NCI-H1417 (cell line): ENCODE measurements at regions not wholly inside any gene's neighbourhood (a gene's known extent, or its start where the extent isn't known, plus 50 kb on each side); places are given as distances from the start of the nearest gene placed in this dataset.

Experiments
- DNase-seq, 3 experiments: peaks; one replicate each; lab custom pipeline; 2025; lab: John Stamatoyannopoulos, UW

- no peak for DNase-seq
These were observed 430.1 kb downstream of the CCDC85A start for GRCh38 chr2:56613920-56614319.

DNA sequence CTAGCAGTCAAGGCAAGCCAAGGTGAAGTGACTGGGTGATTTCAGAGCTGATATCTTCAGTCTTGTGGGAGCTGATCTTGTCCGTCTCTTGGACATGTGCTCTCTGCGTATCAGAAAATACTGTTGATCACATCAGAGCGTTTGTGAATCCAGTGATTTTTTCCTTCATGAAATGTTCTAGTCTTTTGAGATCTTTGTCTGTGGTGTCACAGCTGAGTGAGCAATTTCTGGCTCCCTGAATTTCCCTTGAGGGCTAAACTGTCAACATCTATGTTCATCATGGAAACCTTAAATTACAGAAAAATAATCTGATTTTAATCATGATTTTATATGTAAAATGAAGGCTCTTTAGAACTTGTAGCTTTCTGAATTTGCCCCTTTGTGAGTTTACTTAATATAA lies 432.0 kb downstream of the CCDC85A start:
- no peak for DNase-seq

DNA sequence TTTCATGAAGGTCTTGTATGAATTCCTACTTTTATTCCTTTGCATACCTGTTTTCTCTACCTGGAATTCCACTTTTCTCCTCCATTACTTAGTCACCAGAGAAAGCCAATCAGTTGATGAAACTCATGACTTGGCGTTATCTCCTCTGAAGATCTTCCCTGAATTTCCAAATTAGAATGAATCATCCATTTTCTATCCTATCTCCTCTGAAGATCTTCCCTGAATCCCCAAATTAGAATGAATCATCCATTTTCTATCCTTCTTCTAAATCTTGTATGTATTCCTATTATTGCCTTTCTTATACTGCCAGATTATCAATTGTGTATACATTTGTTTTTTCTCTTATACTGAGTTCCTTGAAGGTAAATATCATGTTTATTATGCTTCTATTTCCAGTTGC lies 440.4 kb downstream of the CCDC85A start:
- DNase-seq = no peak

DNA sequence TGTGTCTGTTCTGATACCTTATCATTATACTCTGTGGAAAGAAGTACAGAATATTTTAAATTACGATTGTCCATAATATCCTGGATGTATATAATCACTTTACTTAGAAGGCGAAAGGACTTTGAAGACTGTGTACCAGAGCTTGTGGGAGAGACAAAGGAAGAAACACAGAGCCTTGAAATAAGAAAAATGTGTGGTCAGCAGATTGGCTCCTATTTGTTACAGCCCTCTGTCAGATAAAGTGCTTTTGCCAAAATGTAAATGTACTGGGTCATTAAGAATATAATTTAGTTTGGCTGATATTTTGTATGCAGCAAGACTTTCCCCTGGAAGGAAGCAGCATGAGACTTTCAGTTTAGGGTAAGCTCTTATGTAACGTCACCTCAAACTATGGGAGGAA lies 443.1 kb downstream of the CCDC85A start:
- DNase-seq = no peak

DNA sequence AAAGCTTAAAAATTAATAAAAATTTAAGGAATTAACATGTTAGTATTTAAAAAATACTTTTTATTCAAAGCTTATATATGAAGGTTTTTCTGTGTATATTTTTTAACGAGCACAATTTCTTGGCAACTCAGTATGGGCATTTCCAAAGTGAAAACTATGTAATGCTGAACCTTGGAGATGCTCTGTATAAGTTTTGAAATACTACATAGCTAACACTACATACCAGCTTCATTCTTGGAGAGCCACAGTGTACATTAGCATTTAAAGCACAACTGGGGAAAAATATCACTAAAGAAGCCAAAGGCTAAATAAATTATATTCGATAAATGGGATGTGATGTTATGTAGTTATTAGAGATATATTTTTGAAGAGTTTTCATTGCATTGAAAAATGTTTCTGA lies 446.5 kb downstream of the CCDC85A start:
- no peak for DNase-seq

DNA sequence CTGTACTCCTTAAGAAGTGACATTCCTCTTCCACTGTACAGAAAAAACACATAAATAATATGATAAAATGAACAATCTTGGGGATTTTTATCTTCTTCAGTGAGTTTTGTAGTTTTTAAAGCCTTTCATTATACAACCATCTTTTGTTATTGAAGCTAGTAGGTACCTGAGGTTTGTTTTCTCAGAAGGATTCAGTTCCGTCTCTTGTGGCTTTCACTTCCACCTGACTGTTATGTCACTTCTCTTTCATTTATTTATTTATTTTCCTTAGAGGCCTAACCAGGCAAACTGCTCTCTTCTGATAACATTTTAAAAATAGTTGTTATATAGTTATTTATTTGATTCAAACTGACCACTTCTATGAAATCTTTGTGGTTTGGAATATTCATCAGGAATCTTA lies 464.2 kb downstream of the CCDC85A start:
- DNase-seq = no peak

GRCh38 chr2:56648802-56649201 lies 465.0 kb downstream of the CCDC85A start:
- DNase-seq = no peak

DNA sequence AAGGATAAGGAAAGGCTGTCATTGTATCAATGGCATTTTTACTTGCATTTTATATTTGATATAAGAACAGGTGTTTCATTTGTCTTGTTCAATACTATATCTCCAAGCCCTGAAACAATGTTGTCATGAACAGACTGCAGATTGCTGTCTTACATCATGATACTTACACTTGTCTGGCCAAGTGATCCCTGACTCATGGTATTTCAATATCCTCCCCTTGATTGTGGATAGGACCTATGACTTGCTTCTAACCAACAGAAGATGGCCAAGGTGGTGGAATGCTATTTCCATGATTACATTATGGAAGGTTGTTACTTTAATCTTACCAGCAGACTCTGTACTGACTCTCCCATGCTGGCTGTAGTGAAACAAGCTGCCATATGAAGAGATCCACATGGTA lies 471.1 kb downstream of the CCDC85A start:
- no peak for DNase-seq

DNA sequence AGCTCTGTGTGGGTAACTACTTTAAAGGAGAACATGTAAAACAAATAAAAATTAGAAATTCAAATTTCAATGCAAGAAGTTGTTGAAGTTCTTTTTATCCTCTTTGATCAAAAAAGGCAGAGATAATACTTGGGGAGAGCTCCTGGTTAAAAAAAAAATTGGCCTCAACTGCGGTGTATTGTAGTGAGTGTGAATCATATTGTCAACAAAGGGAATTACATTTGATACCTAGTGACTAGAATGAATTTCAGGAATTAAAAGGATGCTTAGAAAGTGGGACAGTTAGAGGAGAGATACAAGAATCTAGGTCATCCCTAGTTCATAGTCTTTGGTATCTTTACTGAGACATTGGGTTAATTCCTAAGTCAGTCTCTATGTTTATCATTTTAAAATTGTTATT lies 473.0 kb downstream of the CCDC85A start:
- DNase-seq = no peak

DNA sequence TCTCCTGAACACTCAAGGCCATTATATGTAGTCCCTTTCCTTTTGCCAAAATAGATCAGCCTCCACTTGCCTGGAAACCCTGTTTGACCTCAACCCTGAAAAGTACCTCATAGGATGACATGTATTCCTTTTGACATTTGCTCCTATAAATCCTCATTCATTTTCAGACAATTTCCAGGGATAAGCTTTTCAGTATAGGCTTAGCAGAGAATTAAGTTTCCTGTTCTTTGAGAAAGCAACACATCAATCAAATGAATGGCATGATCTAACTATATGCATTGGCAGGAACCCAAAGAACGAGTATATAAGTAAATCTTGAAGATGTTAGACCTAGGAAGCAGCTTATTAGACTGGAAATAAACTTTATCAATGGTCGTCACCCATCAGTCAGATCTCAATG lies 483.0 kb downstream of the CCDC85A start:
- peak in 1 of 3 experiments; percentile 30 for DNase-seq

GRCh38 chr2:56671973-56672569 lies 488.3 kb downstream of the CCDC85A start:
- DNase-seq = no peak

GRCh38 chr2:56674084-56674483 lies 490.3 kb downstream of the CCDC85A start:
- DNase-seq = peak in 1 of 3 experiments; percentile 61

GRCh38 chr2:56676966-56677365 lies 493.2 kb downstream of the CCDC85A start:
- no peak for DNase-seq

GRCh38 chr2:56680971-56681631 lies 497.3 kb downstream of the CCDC85A start:
- DNase-seq = no peak

DNA sequence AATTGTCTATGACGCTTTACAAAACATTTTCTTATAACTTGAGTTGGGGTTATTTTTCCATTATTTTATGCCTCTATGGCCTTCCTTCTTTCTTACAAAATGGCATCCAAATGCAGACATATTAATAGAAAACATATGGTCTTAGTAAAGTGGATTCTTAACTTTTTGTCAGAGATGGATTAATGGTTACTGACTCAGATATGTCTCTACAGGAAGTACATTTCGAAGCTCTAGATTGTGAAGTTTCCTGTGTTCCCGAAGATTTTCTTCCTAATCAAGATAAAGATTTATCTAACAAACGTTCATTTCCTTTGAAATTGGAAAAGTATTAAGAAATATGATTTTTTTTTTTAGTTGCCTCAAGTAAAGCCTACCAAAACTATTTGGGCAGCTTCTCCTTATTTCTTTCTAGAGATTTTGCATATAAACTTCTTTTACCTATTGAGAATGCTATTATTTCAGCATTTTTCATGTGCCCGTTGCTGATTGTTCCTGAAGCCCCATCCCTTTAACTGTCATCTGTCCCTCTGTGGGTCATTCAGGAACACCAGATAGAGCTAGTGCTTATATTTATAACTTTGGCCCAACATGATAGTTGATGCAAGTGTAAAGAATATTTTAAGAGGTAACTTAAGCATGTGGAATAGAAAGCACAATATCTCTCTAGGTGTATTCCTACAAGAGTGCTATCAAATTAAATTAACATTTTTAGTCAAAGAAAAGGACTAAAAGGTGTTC lies 498.0 kb downstream of the CCDC85A start:
- DNase-seq = no peak

DNA sequence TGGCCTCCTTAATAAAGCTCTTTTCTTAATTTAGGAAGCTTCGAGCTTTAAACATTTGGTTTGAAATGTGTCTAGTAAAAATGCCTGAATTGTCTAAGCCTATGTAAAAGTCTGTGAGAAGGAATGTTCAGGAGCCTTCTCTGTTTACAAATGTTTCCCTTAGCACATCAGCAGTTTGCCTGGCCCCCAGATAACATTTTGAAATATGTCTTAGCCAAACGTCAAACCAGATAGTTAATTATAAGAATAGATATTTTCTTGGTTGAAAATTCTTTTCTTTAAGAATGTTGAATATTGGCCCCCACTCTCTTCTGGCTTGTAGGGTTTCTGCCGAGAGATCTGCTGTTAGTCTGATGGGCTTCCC lies 498.6 kb downstream of the CCDC85A start:
- no peak for DNase-seq

- DNase-seq = no peak
These were observed 500.5 kb downstream of the CCDC85A start for GRCh38 chr2:56684327-56684726.

DNA sequence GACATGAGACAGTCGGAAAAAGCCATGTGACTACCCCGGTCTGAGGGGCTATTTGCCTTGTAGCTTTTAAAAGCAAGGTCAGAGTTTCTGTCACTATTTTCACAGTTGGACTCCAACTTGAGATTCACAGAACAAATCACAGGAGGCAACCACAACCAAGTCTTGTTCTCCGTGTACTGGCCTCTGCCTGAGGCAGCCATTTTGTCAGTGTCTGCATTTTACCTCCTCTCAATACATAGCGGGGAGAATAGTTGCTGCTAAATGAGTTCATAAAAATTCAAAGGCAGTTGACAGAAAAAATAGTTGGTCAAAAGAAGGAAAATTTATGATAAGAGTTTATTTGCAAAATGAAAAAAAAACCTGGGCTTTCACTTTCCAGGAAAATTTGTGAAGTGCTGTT lies 501.4 kb downstream of the CCDC85A start:
- DNase-seq = no peak

DNA sequence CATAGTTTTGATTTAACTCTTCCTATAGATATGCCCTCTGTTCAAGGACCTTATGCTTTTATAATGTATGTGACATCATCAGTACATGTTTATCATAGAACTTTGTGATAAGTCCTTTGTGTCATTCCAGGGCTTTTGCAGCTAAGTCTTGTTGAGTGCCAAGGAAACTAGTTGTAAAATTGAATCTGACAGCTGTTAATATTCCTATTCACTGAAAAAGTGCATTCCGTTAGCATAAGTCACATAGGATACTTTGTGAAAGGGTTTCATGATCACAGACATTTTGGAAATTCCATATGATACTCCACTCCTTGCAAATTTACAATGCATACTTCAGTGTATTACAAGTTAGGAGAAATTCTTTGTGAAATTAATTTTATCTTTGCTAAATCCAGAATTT lies 503.4 kb downstream of the CCDC85A start:
- no peak for DNase-seq

- no peak for DNase-seq
These were observed 504.9 kb downstream of the CCDC85A start for GRCh38 chr2:56688661-56689060.

DNA sequence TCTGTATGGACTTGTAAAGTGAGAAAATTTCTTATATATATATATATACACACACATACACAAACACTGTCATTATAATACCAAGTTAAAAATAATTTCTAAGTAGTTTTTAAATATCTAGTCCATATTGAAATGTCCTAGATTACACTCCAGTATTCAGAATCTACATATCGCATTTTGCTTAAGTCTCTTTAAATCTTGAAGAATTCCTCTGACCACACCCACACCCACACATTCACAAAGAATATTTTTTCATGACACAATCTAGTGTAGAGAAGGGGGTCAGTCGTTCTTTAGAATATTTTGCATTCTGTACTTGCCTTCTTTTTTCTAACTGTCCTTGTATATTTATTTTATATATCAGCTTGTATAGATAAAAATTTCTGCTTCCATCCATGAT lies 509.7 kb downstream of the CCDC85A start:
- no peak for DNase-seq

DNA sequence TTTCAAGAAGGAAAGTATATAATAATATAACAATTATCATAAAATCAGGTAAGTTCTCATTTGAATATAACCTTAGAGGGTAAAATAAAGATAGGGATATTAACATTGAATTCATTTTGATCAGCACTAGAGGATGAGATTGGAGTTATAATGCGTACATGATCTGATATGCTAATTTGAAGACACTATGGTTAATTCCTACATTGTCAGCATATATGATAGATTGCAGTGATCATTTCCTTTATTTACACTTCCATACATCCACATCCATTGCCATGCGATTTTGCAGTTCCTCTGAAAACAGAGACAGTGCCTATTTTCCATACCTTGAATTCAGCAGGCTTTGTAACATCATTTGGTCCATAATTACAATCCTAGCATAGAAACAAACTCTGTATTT lies 519.2 kb downstream of the CCDC85A start:
- no peak for DNase-seq

DNA sequence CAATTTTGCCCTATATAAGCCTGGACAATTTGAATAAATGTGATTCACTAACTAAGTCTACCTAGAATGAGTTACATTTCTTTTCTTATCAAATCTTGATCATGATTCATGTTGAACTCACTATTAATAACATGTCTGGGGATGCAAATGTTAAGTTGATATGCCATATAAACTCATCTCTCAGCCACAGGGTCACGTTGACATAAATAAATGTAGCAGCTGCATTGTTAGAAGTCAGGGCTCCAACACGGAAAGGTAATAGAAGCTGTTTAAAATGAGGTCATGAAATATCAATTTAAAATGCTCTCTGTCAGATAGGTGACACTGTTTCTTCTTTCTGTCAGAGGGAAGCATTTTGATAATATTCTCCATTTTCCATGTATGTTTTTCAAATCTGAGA lies 521.9 kb downstream of the CCDC85A start:
- peak in 1 of 3 experiments; percentile 31 for DNase-seq

GRCh38 chr2:56707218-56707617 lies 523.4 kb downstream of the CCDC85A start:
- DNase-seq = no peak
